ENCODE measurements at regions not wholly inside any gene's neighbourhood (a gene's known extent, or its start where the extent isn't known, plus 50 kb on each side); places are given as distances from the start of the nearest gene placed in this dataset.

- Mint-ChIP-seq H3K4me1 (no peaks in the 10 kb centered on the region), H3K4me3 (no peak overlapping the region), H3K27me3 (no peaks in the 10 kb centered on the region), H3K27ac (no peak overlapping the region), H3K9me3 (no peaks in the 10 kb centered on the region), H3K36me3 (ENCODE audit: low read depth) (no peaks in the 10 kb centered on the region)
- no peak for TF ChIP-seq CTCF (IDR thresholded peaks at IDR 0.05)
- POLR2A ChIA-PET: no interaction called here
- CTCF ChIA-PET: no interaction called here
- no peak for ATAC-seq (ENCODE audit: low read depth)
- intact Hi-C loops (cut with micrococcal nuclease): no loop called here
- DNase-seq: no peak
These were observed 130.1 kb downstream of the FOXL1 start for GRCh38 chr16:86708431-86708830.

- POLR2A ChIA-PET: no interaction called here
- Mint-ChIP-seq H3K4me1 (no peaks in the 10 kb centered on the region), H3K4me3 (no peak overlapping the region), H3K27ac (no peak overlapping the region), H3K27me3 (no peaks in the 10 kb centered on the region), H3K36me3 (ENCODE audit: low read depth) (no peaks in the 10 kb centered on the region), H3K9me3 (no peaks in the 10 kb centered on the region)
- intact Hi-C loops (cut with micrococcal nuclease): no loop called here
- CTCF ChIA-PET: no interaction called here
- TF ChIP-seq CTCF (IDR thresholded peaks at IDR 0.05): no peak
- ATAC-seq (ENCODE audit: low read depth): no peak
- DNase-seq: no peak
These were observed 130.8 kb downstream of the FOXL1 start for GRCh38 chr16:86709103-86709502.

DNA sequence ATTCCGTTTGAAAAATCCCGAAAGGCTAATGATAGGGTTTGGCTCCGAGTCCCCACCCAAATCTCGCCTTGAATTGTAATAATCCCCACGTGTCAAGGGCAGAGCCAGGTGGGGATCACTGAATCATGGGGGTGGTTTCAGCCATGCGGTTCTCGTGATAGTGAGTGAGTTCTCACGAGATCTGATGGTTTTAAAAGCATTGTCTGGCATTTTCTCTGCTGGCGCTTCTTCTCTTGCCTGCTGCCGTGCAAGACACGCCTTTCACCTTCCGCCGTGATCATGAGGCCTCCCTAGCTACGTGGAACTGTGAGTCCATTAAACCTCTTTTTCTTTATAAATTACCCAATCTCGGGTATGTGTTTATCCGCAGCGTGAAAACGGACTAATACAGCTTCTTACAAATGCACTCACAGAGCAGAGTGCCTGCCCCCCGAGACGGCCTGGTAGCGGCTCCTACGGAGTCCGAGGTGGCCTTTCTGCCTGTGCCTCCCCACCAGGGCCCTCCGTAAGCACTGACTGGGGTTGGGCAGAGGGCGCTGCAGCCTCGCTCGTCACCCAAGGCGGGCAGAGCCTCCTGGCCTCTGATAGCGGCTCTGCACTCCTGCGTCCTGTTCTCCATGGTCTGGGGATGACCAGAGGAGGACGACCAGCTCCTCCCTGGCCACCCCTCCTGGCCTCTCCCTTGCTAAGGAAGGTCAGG lies 131.7 kb downstream of the FOXL1 start:
- POLR2A ChIA-PET: no interaction called here
- DNase-seq (no peak), ATAC-seq (ENCODE audit: low read depth) (no peak)
- Mint-ChIP-seq H3K36me3 (ENCODE audit: low read depth) (no peaks in the 10 kb centered on the region), H3K4me3 (no peak overlapping the region), H3K27ac (no peak overlapping the region), H3K27me3 (no peaks in the 10 kb centered on the region), H3K4me1 (no peaks in the 10 kb centered on the region), H3K9me3 (no peaks in the 10 kb centered on the region)
- intact Hi-C loops (cut with micrococcal nuclease): no loop called here
- CTCF ChIA-PET: no interaction called here
- no peak for TF ChIP-seq CTCF (IDR thresholded peaks at IDR 0.05)

- ATAC-seq (ENCODE audit: low read depth): no peak
- no peaks in the 10 kb centered on the region for H3K27me3 Mint-ChIP-seq
- no peak for TF ChIP-seq CTCF (IDR thresholded peaks at IDR 0.05)
- no peak overlapping the region for H3K27ac Mint-ChIP-seq
- intact Hi-C loops (cut with micrococcal nuclease): no loop called here
- no peaks in the 10 kb centered on the region for H3K36me3 Mint-ChIP-seq (ENCODE audit: low read depth)
- no peaks in the 10 kb centered on the region for H3K4me1 Mint-ChIP-seq
- ChIA-PET POLR2A (no interaction called here), CTCF (no interaction called here)
- H3K9me3 Mint-ChIP-seq: no peaks in the 10 kb centered on the region
- no peak for DNase-seq
- no peak overlapping the region for H3K4me3 Mint-ChIP-seq
These were observed 132.2 kb downstream of the FOXL1 start for GRCh38 chr16:86710602-86710950.

GRCh38 chr16:86712158-86713009 lies 134.0 kb downstream of the FOXL1 start:
- CTCF ChIA-PET: no interaction called here
- H3K27ac Mint-ChIP-seq: no peak overlapping the region
- H3K36me3 Mint-ChIP-seq (ENCODE audit: low read depth): no peaks in the 10 kb centered on the region
- no peaks in the 10 kb centered on the region for H3K9me3 Mint-ChIP-seq
- POLR2A ChIA-PET: no interaction called here
- H3K4me3 Mint-ChIP-seq: no peak overlapping the region
- ATAC-seq (ENCODE audit: low read depth) (no peak), DNase-seq (no peak)
- no peaks in the 10 kb centered on the region for H3K4me1 Mint-ChIP-seq
- peaks cover under 1% of the 10 kb centered on the region for H3K27me3 Mint-ChIP-seq
- intact Hi-C loops (cut with micrococcal nuclease): no loop called here
- TF ChIP-seq CTCF (IDR thresholded peaks at IDR 0.05): no peak

Measured in activated B cell treated with CpG ODN at 0.5 μM for 24 hours (primary cell).